ENCODE measurements at regions not wholly inside any gene's neighbourhood (a gene's known extent, or its start where the extent isn't known, plus 50 kb on each side); places are given as distances from the start of the nearest gene placed in this dataset.
"Not testable (repeated sequence)": the region's sequence is repeated elsewhere in the genome, so short reads cannot be mapped to it uniquely, and the experiment has no call there.

- DNase-seq (ENCODE audit: low read depth): no peak
Measured at GRCh38 chr2:61623747-61624146, 85.6 kb upstream of the XPO1 start.

- DNase-seq (ENCODE audit: low read depth): peak; percentile 87
Measured at GRCh38 chr2:61620244-61621159, 82.3 kb upstream of the XPO1 start.

GRCh38 chr2:61619561-61619960, 81.4 kb upstream of the XPO1 start:
- DNase-seq (ENCODE audit: low read depth): no peak

- no peak for DNase-seq (ENCODE audit: low read depth)
Measured at GRCh38 chr2:61617610-61618009, 79.5 kb upstream of the XPO1 start.

GRCh38 chr2:61605245-61605644, 67.1 kb upstream of the XPO1 start:
- DNase-seq (ENCODE audit: low read depth): no peak

- no peak for DNase-seq (ENCODE audit: low read depth)
Measured at GRCh38 chr2:61604433-61604832, 66.3 kb upstream of the XPO1 start.

- DNase-seq (ENCODE audit: low read depth): peak; percentile 16
Measured at GRCh38 chr2:61598515-61599156, 60.5 kb upstream of the XPO1 start.

GRCh38 chr2:61597300-61598289, 59.4 kb upstream of the XPO1 start:
- no peak for DNase-seq (ENCODE audit: low read depth)

GRCh38 chr2:61594201-61594600, 56.0 kb upstream of the XPO1 start:
- not testable (repeated sequence) for DNase-seq (ENCODE audit: low read depth)

- DNase-seq (ENCODE audit: low read depth): not testable (repeated sequence)
Measured at GRCh38 chr2:61593648-61594047, 55.5 kb upstream of the XPO1 start.

GRCh38 chr2:61590214-61590613, 52.1 kb upstream of the XPO1 start:
- DNase-seq (ENCODE audit: low read depth): no peak

- DNase-seq (ENCODE audit: low read depth): no peak
Measured at GRCh38 chr2:61588566-61588965, 50.4 kb upstream of the XPO1 start.

Data from EH (cell line).